Frontal cortex (tissue), 3 donors: ENCODE measurements at regions not wholly inside any gene's neighbourhood (a gene's known extent, or its start where the extent isn't known, plus 50 kb on each side); places are given as distances from the start of the nearest gene placed in this dataset.
"Not testable (repeated sequence)": the region's sequence is repeated elsewhere in the genome, so short reads cannot be mapped to it uniquely, and the experiment has no call there.

Experiments
- DNase-seq, 2 donors: peaks; one replicate each; pipeline ENCODE4 v3.0.0; 2012; ENCODE audit warnings: low spot score in 2 of 2
- FAIRE-seq: peaks from 2 replicates; lab custom pipeline; 2012; peaks lifted over from hg19 to GRCh38; lab: Jason Lieb, UNC
- donor health status: control.
- donor health status: control.
- donor health status: control.

DNA sequence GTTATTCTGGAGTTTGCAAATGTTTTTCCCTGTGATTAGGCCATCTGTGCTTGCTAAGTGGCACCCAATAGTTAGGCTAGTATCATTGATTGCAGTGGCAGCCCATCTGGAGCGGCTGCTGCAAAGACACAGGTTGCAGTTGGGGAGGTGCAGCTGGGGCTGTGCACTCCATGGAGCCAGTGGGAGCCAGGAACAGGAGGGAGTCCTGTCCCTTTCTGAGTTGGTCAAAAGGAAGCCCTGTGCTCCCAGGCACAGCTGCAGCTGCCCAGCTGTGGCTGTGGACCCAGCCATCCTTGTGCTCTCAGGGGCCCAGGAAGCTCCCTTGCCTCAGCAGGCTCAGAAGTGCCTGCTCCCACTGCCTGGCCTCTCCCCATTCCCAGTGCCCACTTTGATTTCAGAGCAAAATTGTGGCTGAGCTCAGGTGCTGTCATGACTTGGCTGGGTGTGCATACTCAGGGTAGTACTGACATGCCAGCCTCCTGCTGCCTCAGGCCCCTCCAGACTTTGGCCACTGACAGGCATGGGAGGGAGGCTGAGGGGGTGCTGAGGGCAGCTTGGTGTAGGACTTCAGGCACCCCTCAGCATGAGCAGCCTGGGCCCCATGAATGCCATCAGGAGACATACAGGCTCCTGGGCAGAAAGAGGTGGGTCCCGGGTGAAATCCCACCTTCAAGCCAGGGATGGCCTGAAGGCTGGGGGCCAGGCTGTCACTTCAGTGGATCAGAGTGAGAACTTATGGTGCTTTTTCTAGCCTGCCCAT lies 270.6 kb downstream of the PCDH20 start:
- FAIRE-seq (no peak), DNase-seq (no peak)

- no peak for DNase-seq
- FAIRE-seq = no peak
Measured at GRCh38 chr13:61144301-61144700, 271.3 kb downstream of the PCDH20 start.

DNA sequence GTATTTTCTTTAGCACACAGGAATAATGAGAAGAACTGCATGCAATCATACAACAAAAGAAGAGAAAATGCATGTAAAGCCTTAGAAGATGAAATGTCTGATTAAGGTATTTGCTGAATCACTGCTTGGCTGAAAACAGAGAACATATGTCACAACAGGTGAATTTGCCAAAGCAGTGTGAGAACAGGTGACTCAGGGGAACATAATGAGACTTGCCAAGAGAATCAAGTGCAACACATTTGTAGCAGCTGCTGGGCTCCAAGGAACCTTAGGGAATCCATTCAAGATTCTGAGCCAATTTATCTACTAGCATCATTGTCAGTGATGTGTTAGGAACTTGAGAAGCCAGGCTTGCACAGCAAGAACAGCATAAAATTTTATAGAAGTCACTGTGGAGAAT lies 273.1 kb downstream of the PCDH20 start:
- DNase-seq = no peak
- FAIRE-seq = no peak

GRCh38 chr13:61138857-61139256 lies 276.8 kb downstream of the PCDH20 start:
- FAIRE-seq = no peak

GRCh38 chr13:61136515-61136914 lies 279.1 kb downstream of the PCDH20 start:
- FAIRE-seq (no peak), DNase-seq (no peak)

More at GRCh38 chr13:61138857-61139256, 276.8 kb downstream of the PCDH20 start:
- no peak for DNase-seq

DNA sequence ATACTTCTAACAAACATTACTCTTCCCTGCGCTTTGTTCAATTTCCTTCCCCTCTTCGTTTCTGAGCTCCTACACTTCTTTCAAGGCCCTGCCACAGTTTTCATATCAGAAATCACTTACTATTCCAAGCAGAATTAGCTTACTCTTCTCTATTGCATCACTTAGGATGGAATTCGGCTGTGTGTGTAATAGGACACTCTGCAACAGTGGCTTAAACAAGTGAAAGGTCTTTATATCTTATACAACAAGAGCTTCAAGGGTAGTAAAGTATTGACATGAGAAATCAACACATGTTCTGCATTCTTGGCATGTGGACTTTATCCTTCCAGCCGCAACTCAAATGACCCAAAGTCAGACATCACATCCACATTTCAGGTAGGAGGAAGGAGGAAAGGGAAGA lies 279.6 kb downstream of the PCDH20 start:
- no peak for DNase-seq
- no peak for FAIRE-seq

DNA sequence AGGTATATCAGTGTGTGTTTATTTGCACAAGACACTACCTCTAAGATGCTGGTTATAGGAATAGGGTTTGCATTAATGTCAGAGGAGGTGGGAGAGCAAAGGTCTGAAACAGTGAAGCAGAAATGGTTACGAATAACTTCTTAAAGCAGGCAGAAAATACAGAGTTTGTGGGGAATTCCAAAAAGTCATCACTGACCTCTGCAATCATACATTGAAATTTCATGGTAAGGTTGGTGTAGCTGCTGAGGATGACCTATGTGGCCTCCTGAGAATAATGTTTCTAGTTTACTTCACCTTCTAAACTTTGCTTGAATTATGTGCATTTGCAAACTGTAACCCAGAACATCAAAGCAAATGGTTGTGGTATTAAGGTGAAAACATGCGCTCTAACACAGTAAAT lies 280.1 kb downstream of the PCDH20 start:
- FAIRE-seq (no peak), DNase-seq (no peak)

- no peak for FAIRE-seq
- no peak for DNase-seq
Measured at GRCh38 chr13:61128850-61129645, 286.6 kb downstream of the PCDH20 start.

DNA sequence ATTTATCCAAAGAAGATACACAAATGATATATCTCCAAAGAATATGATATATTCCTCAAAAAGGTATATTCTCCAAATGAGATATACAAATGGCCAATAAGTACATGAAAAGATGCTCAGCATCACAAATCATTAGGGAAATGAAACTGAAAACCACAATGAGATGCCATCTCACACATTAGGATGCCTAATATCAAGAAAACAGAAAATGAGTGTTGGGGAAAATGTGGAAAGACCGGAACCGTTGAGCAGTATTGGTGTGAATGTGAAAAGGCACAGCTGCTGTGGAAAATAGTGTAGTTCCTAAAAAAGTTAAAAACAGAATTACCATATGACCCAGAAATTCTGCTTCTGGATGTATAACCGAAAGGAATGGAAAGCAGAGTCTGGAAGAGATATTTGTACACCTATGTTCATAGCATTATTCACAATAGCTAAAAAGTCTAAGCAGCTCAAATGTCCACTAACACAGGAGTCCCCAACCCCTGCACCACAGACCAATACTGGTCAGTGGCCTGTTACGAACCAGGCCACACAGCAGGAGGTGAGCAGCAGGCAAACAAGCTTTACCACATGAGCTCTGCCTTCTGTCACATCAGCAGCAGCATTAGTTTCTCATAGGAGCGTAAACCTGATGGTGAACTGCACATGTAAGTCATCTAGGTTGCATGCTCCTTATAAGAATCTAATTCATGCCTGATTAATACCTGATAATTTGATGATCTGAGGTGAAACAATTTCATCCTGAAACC lies 291.9 kb downstream of the PCDH20 start:
- FAIRE-seq (no peak), DNase-seq (no peak)

- no peak for DNase-seq
- no peak for FAIRE-seq
Measured at GRCh38 chr13:61113140-61113658, 302.4 kb downstream of the PCDH20 start.

- DNase-seq = no peak
- FAIRE-seq = no peak
Measured at GRCh38 chr13:61111529-61111928, 304.1 kb downstream of the PCDH20 start.

- DNase-seq (no peak), FAIRE-seq (no peak)
Measured at GRCh38 chr13:61110732-61111131, 304.9 kb downstream of the PCDH20 start.

DNA sequence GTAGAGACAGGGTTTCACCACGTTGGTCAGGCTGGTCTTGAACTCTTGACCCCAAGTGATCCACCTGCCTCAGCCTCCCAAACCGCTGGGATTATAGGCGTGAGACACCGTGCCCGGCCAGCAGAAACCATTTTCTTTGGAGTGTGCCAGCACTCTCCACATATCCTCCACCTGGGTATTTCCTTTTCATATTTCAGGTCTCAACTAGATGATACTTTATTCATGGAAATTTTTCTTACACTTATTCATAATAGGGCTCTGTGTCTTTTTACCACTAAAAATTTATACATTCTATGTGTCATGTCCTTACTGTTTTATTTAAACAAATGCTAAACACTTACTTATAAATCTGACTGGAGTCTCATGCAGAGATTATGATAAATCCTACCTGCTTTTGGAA lies 305.9 kb downstream of the PCDH20 start:
- no peak for DNase-seq
- no peak for FAIRE-seq

DNA sequence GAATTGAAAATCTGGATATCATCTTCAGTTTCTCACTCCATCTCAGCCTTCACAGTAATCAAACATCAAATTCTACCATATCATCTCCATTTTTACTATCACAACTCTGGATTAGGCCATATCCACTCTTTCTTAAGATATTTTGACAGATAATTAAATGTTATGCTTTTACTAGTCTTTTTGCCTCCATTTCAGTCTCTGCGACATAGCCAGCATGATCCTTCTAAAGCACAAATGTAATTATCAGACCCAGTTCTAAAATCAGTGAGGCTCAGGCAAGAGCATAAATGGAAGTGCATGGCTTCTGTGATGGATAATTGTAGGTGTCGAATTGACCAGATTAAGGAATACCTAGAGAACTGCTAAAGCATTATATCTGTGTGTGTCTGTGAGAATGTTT lies 307.7 kb downstream of the PCDH20 start:
- no peak for FAIRE-seq
- DNase-seq = no peak

DNA sequence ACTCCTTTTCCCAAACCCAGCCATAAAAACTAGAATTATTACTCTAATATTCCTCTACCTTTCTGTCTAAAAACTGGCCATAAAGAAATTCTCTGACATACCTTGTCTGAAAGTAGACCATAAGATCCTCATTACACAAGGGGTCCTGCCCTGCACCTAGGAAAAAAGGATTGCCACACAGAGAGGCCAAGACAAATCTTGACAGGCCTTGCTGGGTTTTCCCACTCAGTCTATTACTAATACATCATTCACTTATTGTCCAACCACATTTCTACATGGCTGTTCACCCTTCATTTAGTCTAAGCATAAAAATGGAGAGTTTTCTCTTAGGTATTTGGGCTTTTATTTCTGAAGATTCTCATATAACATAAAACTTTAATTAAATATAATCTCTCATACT lies 319.8 kb downstream of the PCDH20 start:
- DNase-seq (no peak), FAIRE-seq (no peak)

GRCh38 chr13:61094865-61095264 lies 320.8 kb downstream of the PCDH20 start:
- DNase-seq = no peak
- FAIRE-seq = no peak

DNA sequence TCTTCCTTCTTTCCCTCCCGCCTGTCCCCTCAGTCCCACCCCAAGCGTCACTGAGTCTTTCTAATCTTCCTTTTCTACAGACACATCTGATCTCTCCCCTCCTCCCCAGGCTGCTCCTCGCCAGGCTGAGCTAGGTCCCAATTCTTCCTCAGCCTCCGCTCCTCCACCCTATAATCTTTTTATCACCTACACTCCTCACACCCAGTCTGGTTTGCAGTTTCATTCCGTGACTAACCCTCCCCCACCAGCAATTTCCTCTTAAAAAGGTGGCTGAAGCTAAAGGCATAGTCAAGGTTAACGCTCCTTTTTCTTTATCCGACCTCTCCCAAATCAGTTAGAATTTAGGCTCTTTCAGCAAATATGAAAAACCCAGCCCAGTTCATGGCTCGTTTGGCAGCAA lies 325.8 kb downstream of the PCDH20 start:
- DNase-seq, FAIRE-seq: not testable (repeated sequence)

GRCh38 chr13:61086087-61086486 lies 329.6 kb downstream of the PCDH20 start:
- no peak for DNase-seq
- no peak for FAIRE-seq

- DNase-seq (no peak), FAIRE-seq (no peak)
Measured at GRCh38 chr13:61084988-61085387, 330.7 kb downstream of the PCDH20 start.

DNA sequence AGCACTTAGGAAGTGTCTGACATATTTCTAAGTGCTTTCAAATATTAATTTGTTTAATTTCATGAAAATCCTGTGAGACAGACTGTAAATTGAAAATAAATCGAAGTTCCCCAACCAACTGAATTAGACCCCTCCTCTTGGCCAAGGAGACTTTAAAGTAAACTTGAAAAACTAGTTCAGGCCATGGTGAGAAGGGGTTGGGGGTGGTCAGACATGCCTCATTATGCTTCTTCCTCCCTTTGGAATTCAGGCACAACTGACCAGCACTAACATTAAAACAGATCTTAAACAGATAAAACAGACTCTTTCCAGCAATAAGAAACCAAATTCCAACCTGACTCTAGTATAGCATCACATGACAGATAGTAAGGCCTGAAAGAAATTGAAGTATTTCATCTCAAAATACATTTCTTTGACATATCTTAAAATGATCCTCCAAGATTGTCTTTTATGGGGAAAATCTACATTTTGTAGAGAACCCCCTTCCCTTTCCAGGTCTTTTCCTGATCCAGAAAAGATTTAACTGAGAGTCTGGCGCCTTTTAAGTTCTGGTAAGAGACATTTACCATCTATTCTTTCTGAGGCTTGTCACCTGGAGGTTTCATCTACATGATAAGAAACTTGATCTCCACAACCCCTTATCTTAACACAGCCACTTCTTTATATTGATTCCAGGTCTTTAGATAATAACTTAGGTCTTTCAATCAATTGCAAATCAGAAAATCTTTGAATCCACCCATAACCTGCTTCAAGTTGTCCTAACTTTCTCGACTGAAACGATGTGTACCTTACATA lies 336.5 kb downstream of the PCDH20 start:
- DNase-seq (no peak), FAIRE-seq (no peak)
